Parathyroid adenoma (tissue), 2 donors: ENCODE measurements at regions not wholly inside any gene's neighbourhood (a gene's known extent, or its start where the extent isn't known, plus 50 kb on each side); places are given as distances from the start of the nearest gene placed in this dataset.
"Not testable (repeated sequence)": the region's sequence is repeated elsewhere in the genome, so short reads cannot be mapped to it uniquely, and the experiment has no call there.

Source experiments
- H2AFZ ChIP-seq: fragments of 300-600 bp; sonication (generic); one replicate; pipeline ENCODE4 v1.7.0; 2017; ENCODE audit warnings: antibody characterized with exemption, mild to moderate bottlenecking
- H3K27ac ChIP-seq: fragments of 300-600 bp; sonication (generic); one replicate; pipeline ENCODE4 v1.7.0; 2017
- H3K27me3 ChIP-seq: fragments of 300-600 bp; sonication (generic); one replicate; pipeline ENCODE4 v1.7.0; 2017; ENCODE audit warnings: low read length; ENCODE audit not compliant: control insufficient read depth, insufficient read depth
- H3K36me3 ChIP-seq: fragments of 300-600 bp; sonication (generic); one replicate; pipeline ENCODE4 v1.7.0; 2017; ENCODE audit warnings: low read length; ENCODE audit not compliant: control insufficient read depth, insufficient read depth
- H3K4me1 ChIP-seq: fragments of 300-600 bp; sonication (generic); one replicate; pipeline ENCODE4 v1.7.0; 2017; ENCODE audit warnings: control low read depth
- H3K4me2 ChIP-seq: fragments of 300-600 bp; sonication (generic); one replicate; pipeline ENCODE4 v1.7.0; 2017; ENCODE audit warnings: low read length
- H3K4me3 ChIP-seq: fragments of 300-600 bp; sonication (generic); one replicate; pipeline ENCODE4 v1.7.0; 2017; ENCODE audit warnings: low read depth, low read length
- H3K79me2 ChIP-seq: fragments of 300-600 bp; sonication (generic); one replicate; pipeline ENCODE4 v1.7.0; 2017; ENCODE audit warnings: control low read depth
- H3K9ac ChIP-seq: fragments of 300-600 bp; sonication (generic); one replicate; pipeline ENCODE4 v1.7.0; 2017; ENCODE audit warnings: mild to moderate bottlenecking
- H3K9me3 ChIP-seq: fragments of 300-600 bp; sonication (generic); one replicate; pipeline ENCODE4 v1.7.0; 2017; ENCODE audit warnings: low read length; ENCODE audit not compliant: control insufficient read depth
- TF ChIP-seq, protein P1 (sequence below): fragments of 300-600 bp; sonication (generic); IDR thresholded peaks from one replicate; pipeline ENCODE4 v1.7.0; 2017; ENCODE audit warnings: antibody characterized with exemption, mild to moderate bottlenecking
- donor health status: primary hyperparathyroidism.

DNA sequence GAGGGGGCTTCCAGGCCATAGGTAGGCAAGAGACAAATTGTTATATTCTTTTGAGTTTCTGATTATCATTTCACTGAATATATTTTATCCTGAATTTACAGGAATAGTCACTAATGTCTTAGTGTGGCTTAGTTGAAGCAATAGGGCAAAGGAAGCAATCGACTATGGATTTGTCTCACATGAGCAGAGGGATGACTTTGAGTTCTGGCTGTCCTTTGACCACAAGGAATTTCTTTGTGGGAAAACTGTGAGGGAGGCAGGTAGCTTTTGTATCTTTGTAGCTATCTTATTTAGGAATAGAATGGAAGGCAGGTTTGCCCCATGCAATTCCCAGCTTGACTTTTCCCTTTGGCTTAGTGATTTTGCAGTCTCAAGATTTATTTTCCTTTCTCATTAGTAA, 207.3 kb upstream of the ANXA10 start:
- H3K27ac ChIP-seq, result no peak overlapping the region
- H2AFZ ChIP-seq, result no peak overlapping the region
- H3K4me2 ChIP-seq, result no peak overlapping the region
- no peaks in the 10 kb centered on the region for H3K4me1 ChIP-seq
- no peak overlapping the region for H3K4me3 ChIP-seq
- TF ChIP-seq, protein P1, sequence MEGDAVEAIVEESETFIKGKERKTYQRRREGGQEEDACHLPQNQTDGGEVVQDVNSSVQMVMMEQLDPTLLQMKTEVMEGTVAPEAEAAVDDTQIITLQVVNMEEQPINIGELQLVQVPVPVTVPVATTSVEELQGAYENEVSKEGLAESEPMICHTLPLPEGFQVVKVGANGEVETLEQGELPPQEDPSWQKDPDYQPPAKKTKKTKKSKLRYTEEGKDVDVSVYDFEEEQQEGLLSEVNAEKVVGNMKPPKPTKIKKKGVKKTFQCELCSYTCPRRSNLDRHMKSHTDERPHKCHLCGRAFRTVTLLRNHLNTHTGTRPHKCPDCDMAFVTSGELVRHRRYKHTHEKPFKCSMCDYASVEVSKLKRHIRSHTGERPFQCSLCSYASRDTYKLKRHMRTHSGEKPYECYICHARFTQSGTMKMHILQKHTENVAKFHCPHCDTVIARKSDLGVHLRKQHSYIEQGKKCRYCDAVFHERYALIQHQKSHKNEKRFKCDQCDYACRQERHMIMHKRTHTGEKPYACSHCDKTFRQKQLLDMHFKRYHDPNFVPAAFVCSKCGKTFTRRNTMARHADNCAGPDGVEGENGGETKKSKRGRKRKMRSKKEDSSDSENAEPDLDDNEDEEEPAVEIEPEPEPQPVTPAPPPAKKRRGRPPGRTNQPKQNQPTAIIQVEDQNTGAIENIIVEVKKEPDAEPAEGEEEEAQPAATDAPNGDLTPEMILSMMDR, result no peak
- H3K27me3 ChIP-seq, result no peaks in the 10 kb centered on the region
- H3K36me3 ChIP-seq, result no peaks in the 10 kb centered on the region
- no peaks in the 10 kb centered on the region for H3K79me2 ChIP-seq
- H3K9me3 ChIP-seq, result no peaks in the 10 kb centered on the region
- H3K9ac ChIP-seq, result no peak overlapping the region

DNA sequence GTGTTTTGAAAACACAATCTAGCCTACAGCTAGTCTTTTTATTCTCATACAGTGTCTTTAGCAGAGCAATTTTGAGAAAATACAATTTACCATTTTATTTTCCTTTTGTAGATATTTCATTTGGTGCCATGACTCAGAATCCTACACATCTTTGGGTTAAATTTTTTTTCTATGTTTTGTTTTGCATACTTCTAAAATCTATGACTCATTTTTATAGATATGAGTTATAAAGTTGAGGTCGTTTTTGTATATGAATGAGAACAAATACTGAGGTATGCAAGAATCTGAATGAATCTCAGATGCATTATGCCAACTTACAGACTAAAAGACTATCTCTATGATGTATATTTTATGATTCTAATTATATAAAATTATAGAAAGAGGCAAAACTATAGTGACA, 206.5 kb upstream of the ANXA10 start:
- H3K4me1 ChIP-seq, result no peaks in the 10 kb centered on the region
- H3K27ac ChIP-seq, result no peak overlapping the region
- no peak overlapping the region for H2AFZ ChIP-seq
- TF ChIP-seq, protein P1, result no peak
- no peak overlapping the region for H3K4me2 ChIP-seq
- H3K9ac ChIP-seq, result no peak overlapping the region
- no peaks in the 10 kb centered on the region for H3K36me3 ChIP-seq
- no peaks in the 10 kb centered on the region for H3K79me2 ChIP-seq
- no peaks in the 10 kb centered on the region for H3K9me3 ChIP-seq
- no peak overlapping the region for H3K4me3 ChIP-seq
- H3K27me3 ChIP-seq, result no peaks in the 10 kb centered on the region

DNA sequence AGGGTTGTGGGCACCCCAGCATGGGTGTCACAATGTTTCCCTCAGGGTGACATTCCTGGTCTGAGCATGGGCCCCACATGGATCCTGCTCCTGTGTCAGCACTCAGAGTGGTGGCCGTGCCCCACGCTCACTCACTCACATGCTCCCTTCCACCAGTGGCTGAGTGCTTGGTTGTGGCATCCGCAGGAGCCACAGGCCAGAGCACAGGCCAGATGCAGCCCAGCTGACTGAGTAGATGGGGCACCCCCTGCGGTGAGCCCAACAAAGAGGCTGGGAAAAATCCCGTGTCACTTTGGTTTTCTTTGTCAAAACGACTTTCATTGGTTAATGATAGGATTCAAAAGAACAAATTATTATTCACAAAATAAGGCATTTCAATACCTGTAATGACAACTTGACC, 204.6 kb upstream of the ANXA10 start:
- no peak overlapping the region for H3K9ac ChIP-seq
- H3K79me2 ChIP-seq, result no peaks in the 10 kb centered on the region
- no peak overlapping the region for H3K27ac ChIP-seq
- H3K27me3 ChIP-seq, result no peaks in the 10 kb centered on the region
- no peaks in the 10 kb centered on the region for H3K4me1 ChIP-seq
- no peak overlapping the region for H3K4me2 ChIP-seq
- H3K36me3 ChIP-seq, result no peaks in the 10 kb centered on the region
- H3K9me3 ChIP-seq, result no peaks in the 10 kb centered on the region
- TF ChIP-seq, protein P1, result no peak
- no peak overlapping the region for H3K4me3 ChIP-seq
- no peak overlapping the region for H2AFZ ChIP-seq

DNA sequence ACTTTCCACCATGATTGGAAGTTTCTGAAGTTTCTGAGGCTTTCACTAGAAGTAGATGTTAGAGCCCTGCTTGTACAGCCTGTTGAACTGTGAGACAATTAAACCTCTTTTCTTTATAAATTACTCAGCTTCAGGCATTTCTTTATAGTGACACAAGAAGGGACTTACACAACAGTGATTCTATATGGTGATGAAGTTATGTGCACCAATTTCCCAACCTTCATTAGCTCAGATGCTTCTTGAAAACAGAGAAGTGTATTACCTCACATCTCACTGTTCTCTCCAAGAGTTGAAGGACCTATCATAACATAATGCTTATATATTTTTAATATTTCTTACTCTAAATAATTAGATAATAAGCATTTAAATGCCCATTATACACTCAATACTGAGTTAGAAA, 202.1 kb upstream of the ANXA10 start:
- H3K4me3 ChIP-seq, result no peak overlapping the region
- TF ChIP-seq, protein P1, result no peak
- no peak overlapping the region for H3K4me2 ChIP-seq
- no peaks in the 10 kb centered on the region for H3K36me3 ChIP-seq
- H3K79me2 ChIP-seq, result no peaks in the 10 kb centered on the region
- H3K27me3 ChIP-seq, result no peaks in the 10 kb centered on the region
- no peak overlapping the region for H3K27ac ChIP-seq
- H3K9ac ChIP-seq, result no peak overlapping the region
- H3K9me3 ChIP-seq, result no peaks in the 10 kb centered on the region
- no peaks in the 10 kb centered on the region for H3K4me1 ChIP-seq
- no peak overlapping the region for H2AFZ ChIP-seq

DNA sequence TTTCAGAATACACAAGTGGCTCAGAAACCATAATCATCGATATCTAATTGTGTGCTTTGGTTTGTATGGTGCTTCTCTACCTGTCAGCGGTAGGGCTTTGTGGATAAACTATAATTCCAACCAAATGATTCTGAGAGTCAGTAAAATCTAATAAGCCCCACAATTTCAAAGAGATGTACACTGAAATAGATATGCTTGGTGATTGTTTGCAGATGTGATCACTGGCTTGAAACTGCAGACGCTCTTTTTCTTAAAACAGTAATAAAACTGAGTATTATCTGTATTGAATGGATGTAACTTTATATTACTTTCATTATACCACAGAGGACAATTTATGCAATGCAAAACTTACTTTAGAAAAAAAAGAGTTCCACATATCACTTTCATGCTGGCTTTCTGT, 198.8 kb upstream of the ANXA10 start:
- no peak overlapping the region for H2AFZ ChIP-seq
- no peaks in the 10 kb centered on the region for H3K9me3 ChIP-seq
- no peaks in the 10 kb centered on the region for H3K27me3 ChIP-seq
- no peak overlapping the region for H3K4me3 ChIP-seq
- no peaks in the 10 kb centered on the region for H3K36me3 ChIP-seq
- no peaks in the 10 kb centered on the region for H3K4me1 ChIP-seq
- TF ChIP-seq, protein P1, result no peak
- no peaks in the 10 kb centered on the region for H3K79me2 ChIP-seq
- H3K27ac ChIP-seq, result no peak overlapping the region
- no peak overlapping the region for H3K9ac ChIP-seq
- H3K4me2 ChIP-seq, result no peak overlapping the region

DNA sequence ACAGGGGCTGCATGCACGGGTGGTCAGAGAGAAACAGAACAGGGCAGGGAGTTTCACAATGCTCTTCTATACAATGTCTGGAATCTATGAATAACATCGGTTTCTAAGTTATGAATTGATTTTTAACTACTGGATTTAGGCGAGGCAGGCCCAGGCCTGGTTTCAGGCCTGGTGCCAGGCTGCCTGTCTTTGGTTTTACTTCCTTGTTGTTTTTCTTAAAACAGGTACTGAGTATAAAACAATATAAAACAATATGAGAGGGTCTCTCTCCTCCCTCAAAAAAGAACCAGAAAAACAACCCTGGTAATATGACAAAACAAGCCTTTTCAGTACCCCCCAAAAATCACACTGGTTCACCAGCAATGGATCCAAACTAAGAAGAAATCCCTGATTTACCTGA, 196.1 kb upstream of the ANXA10 start:
- H2AFZ ChIP-seq, H3K4me3 ChIP-seq, H3K9me3 ChIP-seq, H3K27ac ChIP-seq, H3K27me3 ChIP-seq, H3K36me3 ChIP-seq, H3K9ac ChIP-seq, H3K4me1 ChIP-seq, H3K79me2 ChIP-seq, H3K4me2 ChIP-seq: not testable (repeated sequence)
